Thyroid gland (tissue), 4 donors: ENCODE measurements at regions not wholly inside any gene's neighbourhood (a gene's known extent, or its start where the extent isn't known, plus 50 kb on each side); places are given as distances from the start of the nearest gene placed in this dataset.

Experiments used
- CTCF ChIP-seq, 6 experiments: fragments of 200-600 bp in 3 of 6; fragments of 450-650 bp in 3 of 6; sonication (generic) in 3 of 6; IDR thresholded peaks; one replicate each; pipeline ENCODE4 v1.5.1; 2016 to 2019; ENCODE audit warnings: antibody characterized with exemption in 6 of 6, mild to moderate bottlenecking in 2 of 6, inconsistent platforms in 1 of 6, moderate library complexity in 1 of 6
- POLR2A ChIP-seq, 2 donors: fragments of 450-650 bp; IDR thresholded peaks; one replicate each; pipeline ENCODE4 v1.6.1; 2017; ENCODE audit warnings: antibody characterized with exemption in 2 of 2, mild to moderate bottlenecking in 2 of 2, moderate library complexity in 1 of 2

- TF ChIP-seq CTCF (IDR thresholded peaks at IDR 0.05) (no peak), POLR2A (IDR thresholded peaks at IDR 0.05) (no peak)
These were observed 383.6 kb downstream of the KCNJ2 start for GRCh38 chr17:70552982-70553334.
